Left cardiac atrium (tissue), 4 donors: ENCODE measurements at regions not wholly inside any gene's neighbourhood (a gene's known extent, or its start where the extent isn't known, plus 50 kb on each side); places are given as distances from the start of the nearest gene placed in this dataset.

Experiments
- ATAC-seq, 2 donors: fragments of 200-7000 bp; cut with Tn5 transposase; one replicate each; pipeline ENCODE4 v1.9.1; 2020; ENCODE audit warnings: mild to moderate bottlenecking in 2 of 2, moderate library complexity in 2 of 2
- DNase-seq: peaks from one replicate; pipeline ENCODE4 v3.0.0-alpha.2; 2020
- intact Hi-C, 2 donors: fragments of 100-400 bp; cut with DNase I; formaldehyde crosslinking; loops; one replicate each; pipeline versions ENCODE4 v1.14.1 to v1.15.1; 2022 to 2023
- donor health status: DM: no; HTN: yes; CAD: no.
- donor health status: DM: no; HTN: yes; CAD: no; lungs with severe emphysema.
- donor health status: DM: yes; HTN: yes; CAD: no.
- donor health status: Dilated cardiomyopathy.

DNA sequence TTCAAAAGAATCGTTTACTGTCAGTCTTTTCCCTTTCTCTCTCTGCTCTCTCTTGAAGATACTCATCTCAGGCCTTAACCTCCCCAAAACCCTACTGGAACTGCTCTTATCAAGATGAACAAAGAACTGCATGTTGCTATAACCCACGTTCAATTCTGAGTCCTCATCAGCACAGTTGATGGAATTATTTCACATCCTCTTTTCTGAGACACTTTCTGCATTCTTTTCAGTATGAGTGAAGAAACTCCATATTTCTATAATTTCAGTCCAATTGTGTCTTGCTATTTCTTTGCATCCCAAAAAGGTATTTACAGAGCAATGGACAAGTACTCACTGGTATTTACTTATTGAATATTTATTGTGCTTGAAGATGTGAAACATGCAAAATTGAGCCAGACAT lies 160.1 kb upstream of the CPNE8 start:
- intact Hi-C loops, result no loop called here
- no peak for ATAC-seq

DNA sequence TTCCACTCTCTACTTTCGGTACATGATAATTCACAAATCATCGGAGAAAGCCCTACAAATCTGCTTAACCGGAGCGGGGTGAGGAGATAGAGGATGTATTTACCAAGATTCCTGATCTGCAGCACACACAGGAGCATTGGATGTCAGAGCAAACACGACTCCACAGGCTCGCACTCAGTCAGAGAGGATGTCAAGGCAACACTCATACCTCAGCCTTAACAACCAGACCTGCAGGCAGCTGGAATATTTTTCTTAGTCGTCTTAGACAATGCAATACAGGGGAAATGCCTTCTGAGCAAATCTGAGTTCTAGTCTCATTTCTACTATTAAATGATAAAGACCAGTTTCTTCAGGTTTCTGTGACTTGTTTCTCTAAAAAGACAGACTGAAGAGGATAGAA lies 159.3 kb upstream of the CPNE8 start:
- DNase-seq (no peak), ATAC-seq (no peak)
- intact Hi-C loops, result no loop called here

More for the DNA sequence above, 160.1 kb upstream of the CPNE8 start:
- DNase-seq, result no peak

DNA sequence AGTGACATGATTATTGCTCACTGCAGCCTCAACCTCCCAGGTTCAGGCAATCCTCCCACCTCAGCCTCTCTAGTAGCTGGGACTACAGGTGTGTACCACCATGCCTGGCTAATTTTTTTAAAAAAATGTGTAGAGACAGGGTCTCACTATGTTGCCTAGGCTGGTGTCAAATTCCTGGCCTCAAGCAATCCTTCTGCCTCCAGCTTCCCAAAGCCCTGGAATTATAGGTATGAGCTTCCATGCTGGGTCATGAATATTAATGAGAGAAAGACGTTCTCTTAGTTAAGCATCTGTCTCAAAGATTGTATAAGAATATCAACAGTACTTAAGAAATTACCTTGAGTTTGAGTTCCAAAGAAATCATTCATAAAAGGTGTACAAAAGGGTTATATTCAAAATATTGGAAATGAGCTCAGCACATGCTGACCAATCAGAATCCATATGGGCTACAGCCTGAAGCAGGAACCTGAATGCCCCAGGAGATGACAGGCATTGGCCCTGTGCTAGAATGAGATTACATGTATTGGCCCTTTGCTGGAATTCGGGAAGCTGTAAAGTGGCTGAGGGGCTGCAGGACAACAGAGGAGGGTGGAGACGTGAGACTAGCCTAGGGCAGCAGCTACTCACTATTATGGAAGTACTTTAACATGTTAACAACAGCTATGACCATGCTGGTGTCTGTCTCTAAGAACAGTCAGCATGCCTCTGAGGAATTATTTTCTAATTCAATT lies 157.0 kb upstream of the CPNE8 start:
- no peak for ATAC-seq
- no peak for DNase-seq
- intact Hi-C loops, result no loop called here

DNA sequence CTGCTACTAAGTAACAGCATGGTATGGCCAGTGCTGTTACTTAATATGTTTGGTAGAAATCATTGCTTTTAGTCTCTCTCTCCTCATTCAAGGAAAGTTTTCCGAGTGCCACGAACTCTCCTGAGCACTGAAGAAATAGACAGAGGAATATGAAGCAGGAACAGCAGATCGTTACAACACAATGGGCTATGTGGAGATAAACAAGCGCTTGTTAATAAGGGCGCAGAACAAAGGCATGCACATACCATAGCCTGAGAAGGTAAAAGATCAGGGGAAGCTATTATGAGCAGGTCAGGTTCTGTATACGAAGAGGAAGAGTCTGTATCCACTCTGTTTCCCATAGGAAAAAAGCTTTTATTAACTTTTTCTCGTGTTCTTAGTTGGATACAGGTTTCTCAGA lies 156.2 kb upstream of the CPNE8 start:
- intact Hi-C loops, result no loop called here
- ATAC-seq, result no peak
- no peak for DNase-seq

DNA sequence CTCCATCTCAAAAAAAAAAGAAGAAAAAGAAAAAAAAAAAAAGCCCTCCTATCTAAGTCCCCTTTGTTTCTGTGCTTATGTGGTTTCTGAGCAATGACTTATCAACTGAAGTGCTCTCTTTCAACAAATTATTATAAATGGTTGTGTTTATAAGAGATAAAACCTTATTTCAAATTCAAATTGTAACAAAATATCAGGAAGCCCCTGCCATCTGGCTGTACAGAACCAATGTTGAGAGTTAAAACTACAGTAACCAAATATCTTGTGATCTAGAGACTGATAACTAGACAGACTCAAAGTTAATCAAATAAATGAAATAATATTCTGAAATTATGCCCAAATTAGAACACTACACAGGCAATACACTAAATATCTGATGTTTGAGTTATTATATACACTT lies 143.0 kb upstream of the CPNE8 start:
- DNase-seq (no peak), ATAC-seq (no peak)
- intact Hi-C loops, result no loop called here

DNA sequence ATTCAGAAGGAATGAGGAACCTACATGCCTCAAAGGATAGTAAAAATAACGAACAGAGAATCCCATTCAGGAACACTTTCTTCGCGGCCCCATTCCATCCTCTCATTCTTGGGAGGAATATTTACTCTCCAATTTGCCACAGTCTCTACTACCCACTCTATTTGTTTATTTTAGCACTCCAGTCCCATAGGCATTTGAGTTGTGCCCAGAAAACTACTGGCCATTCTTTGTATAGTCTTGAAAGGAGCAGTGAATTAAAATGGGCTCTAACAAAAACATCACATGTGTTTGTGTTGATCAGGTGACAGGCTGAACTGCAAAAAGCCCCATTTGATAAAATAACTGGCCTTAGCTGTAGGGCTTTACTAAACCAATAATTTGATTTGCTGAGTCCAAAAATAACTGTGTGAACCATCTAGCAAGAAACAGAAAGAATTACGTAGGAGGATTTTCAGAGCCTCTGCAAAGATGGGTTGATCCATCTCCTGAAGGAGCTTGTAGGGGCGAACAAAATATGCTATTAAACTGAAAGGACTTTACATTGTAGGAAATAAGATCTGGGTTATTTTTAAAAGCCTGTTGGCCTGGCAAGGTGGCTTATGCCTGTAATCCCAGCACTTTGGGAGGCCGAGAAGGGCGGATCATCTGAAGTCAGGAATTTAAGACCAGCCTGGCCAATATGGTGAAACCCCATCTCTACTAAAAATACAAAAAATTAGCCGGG lies 142.3 kb upstream of the CPNE8 start:
- no peak for DNase-seq
- intact Hi-C loops, result no loop called here
- no peak for ATAC-seq

DNA sequence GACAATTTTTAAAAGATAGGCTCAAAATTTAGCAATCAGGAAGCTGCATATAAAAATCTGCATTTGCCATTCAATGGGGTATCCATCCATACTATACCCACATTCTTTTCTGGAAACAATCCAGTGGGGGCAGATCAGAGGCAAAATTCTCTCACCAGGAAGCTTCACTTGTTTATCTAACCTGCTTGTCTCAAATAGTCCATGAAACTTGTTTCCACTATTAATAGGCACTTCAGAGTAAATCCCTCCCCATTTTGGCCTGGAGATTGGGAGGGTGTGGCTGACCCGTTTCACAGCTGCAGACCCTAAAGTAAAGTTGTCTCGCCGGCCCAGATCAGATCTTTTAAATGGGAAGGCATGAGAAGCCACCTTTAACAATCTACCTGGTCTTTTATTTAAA lies 139.4 kb upstream of the CPNE8 start:
- no peak for ATAC-seq

DNA sequence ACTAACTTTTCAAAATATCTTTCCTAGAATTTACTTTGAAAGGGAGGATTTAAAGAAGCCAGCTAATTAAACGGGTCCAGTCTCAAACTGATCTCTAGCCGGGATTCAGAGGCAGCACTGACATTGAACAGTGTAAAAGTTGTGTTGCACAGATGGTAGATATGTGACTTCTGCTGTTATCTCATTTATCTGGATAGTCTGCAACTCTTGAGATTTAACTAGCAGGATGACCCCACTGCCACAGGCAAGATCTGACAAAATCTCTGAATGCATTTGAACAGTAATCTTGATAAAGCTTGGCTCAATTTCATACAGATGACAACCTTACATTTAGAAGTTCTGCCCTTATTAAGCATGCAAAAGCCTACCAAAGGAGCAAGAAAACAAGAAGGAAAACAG lies 138.0 kb upstream of the CPNE8 start:
- no peak for DNase-seq

More for the DNA sequence above, 139.4 kb upstream of the CPNE8 start:
- intact Hi-C loops, result no loop called here
- no peak for DNase-seq

DNA sequence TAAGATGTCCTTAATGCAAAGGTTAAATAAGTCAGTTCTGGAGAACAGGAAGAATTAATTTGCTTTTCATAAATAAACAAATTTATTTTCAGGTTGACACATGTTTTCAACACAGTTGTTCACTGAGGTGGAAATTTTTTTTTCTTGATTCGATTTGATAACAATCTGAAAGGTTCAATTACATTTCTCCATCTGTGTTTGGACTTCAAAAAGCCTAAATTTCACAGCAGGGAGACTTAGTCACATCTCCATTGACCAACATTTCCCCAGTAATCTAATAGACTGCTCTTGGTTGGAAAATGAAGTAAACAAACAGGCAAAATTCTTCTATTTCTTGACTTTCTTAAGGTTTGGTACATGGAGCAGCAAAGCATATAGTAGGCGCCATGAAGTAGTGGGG lies 134.9 kb upstream of the CPNE8 start:
- intact Hi-C loops, result no loop called here
- ATAC-seq (no peak), DNase-seq (no peak)

More for the DNA sequence above, 138.0 kb upstream of the CPNE8 start:
- intact Hi-C loops, result no loop called here
- no peak for ATAC-seq

DNA sequence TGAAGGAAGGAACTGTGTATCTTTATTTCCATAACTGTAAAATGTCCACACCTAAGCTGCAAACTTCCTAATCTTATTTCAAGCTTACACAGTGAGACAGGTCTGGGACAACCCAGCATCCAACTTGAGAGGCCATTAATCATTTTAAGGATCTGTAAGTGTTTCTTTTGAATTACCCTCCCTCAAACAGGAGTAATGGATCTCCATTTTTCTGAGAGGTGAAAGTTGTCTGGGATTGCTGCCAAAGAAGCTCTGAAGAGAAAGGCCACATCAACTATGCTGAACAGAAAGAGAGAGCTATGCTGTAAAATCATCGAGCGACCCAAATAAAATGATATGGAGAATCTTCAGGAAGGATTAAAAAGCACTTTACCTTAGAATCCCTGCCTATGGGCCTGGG lies 131.7 kb upstream of the CPNE8 start:
- intact Hi-C loops, result no loop called here
- ATAC-seq (no peak), DNase-seq (no peak)

DNA sequence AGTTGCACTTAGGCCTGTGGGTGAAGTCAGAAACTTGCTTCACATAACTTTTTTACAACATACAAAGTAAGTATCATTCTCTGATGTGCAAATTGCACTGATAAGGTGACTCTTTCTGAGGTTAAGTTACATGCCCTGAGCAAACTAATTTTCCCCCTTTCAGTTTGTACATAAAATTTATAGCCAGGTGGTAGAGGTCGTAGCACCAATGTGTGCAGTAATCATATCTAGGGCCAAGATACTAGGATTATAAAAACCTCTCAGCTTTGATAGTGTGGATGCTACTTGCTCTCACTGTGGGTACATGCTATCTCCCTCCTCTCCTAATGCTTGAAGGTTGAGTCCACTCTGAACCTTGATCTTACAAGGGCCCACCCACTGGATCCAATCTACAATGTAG lies 130.7 kb upstream of the CPNE8 start:
- DNase-seq, result no peak
- intact Hi-C loops, result no loop called here
- ATAC-seq, result no peak

DNA sequence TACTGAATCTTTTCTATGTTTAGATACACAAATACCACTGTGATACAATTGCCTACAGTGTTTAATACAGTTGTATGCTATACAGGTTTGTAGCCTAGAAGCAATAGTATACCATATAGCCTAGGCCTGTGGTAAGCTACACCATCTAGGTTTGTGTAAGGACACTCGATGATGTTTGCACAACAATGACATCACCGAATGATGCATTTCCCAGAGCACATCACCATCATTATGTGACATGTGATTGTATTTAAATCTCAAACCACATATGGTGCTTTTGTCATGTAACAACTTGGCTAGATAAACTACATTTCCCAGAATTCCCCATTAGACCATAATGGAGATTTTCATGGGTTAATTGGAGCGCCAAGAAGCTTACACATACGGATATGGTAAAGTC lies 128.4 kb upstream of the CPNE8 start:
- intact Hi-C loops, result no loop called here
- ATAC-seq (no peak), DNase-seq (no peak)

DNA sequence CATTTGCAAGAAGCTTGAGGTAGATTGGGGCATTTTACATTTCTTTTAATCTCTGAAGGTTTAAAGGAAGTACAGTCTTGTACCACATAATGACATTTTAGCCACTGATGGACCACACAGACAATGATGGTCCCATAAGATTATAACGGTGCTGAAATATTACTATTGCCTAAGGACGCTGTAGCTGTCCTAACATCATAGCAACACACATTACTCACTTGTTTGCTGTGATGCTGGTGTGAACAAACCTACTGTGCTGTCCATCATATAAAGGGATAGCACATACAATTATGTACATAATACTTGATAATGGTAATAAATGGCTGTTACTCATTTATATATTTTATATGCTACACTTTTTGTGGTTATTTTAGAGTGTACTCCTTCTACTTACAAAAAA lies 127.1 kb upstream of the CPNE8 start:
- intact Hi-C loops, result no loop called here
- ATAC-seq, result no peak
- no peak for DNase-seq

DNA sequence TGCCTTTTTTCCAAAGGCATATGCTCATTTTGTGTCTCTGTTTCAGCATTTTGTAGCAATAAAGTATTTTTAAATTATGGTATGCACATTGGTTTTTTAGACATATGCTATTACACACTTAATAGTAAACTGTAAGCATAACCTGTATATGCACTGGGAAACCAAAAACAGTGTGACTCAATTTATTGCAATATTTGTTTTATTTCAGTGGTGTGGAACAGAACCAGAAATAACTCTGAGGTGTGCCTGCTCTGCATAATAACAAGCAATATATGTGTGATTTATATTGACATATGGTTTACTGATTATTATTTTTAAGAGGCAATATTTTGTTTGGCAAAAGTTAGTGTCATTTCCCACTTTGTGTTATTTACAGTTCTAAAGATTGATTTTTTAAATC lies 126.6 kb upstream of the CPNE8 start:
- ATAC-seq (no peak), DNase-seq (no peak)
- intact Hi-C loops, result no loop called here

DNA sequence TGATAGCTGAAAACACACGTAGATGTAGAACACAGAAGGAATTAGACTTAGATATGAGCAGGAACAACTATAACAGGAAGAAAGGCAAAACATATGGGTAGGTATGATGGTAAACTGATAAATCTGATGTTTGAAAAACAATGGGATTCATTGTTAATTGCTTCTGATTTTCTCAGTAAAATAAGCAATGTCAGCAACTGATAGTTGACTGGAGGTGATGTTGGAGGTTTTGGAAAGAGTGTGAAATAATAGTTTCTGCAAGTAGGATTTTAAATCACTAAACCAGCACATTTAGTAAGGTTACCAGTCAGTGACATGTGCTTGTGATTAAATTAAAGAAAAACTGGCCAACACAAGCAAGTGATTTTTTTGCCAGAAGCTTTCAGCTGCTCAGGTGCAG lies 123.0 kb upstream of the CPNE8 start:
- no peak for ATAC-seq
- no peak for DNase-seq
- intact Hi-C loops, result no loop called here

DNA sequence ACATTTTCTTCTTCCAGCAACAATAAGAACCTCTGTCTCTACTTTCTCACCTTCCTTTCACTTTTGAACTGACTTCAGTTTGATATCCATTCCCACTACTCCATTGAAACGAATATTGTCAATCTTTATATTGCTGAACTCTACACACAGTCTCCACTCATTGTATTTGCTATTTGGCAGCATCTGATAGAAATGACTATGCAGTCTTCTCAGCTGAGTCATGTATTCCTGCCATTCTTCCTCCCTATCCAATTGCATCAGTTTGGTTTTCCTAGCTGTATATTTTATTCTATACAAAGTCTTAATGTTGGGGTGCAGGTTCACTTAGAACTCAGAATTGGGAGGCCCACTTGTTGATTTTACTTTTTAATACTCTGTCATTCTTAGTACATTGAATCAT lies 107.5 kb upstream of the CPNE8 start:
- DNase-seq, result no peak
- intact Hi-C loops, result no loop called here
- ATAC-seq, result no peak

DNA sequence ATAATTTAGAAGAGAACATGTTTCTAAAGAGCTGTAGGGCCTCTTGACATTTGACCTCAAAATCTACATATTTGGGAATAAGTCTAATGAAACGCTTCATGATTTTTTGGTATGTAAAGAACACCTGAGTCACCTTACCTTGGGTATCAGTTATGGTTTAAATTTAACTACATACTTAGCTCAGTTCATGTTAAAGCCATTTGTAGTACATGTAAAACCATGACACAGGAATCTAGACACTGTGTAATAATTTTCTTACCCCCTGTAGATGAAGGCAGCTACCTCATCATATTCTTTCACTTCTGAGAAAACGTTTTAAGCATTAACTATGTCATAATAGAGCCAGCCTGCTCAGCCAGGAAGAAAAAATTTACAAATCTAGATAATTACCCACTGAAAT lies 105.8 kb upstream of the CPNE8 start:
- intact Hi-C loops, result no loop called here
- DNase-seq (no peak), ATAC-seq (no peak)

DNA sequence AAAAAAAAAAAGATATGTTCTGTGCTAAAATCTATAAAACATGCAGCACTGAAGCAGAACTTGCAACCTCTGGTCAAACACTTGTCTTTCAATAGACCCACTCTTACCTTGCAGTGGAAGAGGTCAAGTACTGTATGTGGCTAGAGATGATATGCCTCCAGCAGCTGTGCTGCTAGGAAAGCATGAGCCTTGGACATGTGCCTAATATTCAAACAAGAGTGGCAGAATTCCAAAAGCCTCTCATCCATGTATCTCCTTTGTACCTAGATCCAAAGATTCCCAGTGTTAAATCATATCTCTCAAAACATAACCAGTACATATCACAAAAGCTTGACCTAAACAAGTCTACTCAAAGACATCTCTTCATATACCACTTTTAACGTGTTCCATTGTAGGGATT lies 105.0 kb upstream of the CPNE8 start:
- no peak for ATAC-seq

DNA sequence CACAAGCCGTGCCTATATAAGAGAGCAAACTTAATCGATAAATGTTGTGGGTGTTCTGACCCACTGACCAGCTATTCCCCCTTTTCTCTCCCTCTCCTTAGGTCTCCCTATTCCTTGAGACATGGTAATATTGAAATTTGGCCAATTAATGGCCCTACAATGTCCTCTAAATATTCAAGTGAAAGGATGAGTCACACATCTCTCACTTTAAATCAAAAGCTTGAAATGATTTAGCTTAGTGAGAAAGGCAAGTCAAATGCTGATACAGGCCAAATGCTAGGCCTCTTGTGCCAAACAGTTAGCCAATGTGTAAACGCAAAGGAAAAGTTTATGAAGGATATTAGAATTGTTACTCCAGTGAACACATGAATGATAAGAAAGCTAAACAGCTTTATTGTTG lies 102.2 kb upstream of the CPNE8 start:
- ATAC-seq (no peak), DNase-seq (no peak)
- intact Hi-C loops, result no loop called here

More for the DNA sequence above, 105.0 kb upstream of the CPNE8 start:
- intact Hi-C loops, result no loop called here
- no peak for DNase-seq

DNA sequence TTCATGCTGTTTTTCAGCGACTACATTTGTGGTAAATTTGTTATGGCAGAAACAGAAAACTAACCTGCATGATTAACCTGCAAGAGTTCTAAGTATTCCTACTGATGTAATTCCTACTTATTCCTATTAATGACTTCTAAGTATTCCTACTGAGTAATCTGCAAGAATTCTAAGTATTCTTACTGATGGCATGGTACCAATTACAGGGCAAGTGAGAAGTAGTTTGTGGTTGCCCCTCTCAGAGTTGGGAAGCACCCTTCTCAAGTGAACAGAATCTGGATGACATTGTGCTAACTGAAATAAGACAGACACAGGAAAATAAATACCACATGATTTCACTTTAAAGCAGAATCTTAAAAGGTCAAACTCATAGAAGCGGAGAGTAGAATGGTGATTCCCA lies 100.9 kb upstream of the CPNE8 start:
- intact Hi-C loops, result no loop called here
- DNase-seq (no peak), ATAC-seq (no peak)

DNA sequence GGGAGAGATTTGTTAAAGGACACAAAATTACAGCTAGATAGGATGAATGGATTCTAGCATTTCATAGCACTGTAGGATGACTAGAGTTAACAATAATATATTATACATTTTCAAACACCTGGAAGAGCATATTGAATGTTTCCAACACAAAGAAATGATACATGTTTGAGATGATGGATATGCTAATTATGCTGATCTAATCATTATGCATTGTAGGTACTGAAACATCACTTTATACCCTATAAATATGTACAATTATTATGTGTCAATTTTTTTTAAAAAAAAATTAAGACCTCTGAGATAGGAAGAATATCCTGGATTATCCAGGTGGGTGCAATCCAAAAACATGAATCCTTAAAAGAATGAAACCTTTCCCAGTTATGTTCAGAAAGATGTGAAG lies 100.3 kb upstream of the CPNE8 start:
- no peak for DNase-seq
- intact Hi-C loops, result no loop called here
- no peak for ATAC-seq
